GM12892 (cell line): ENCODE measurements at regions not wholly inside any gene's neighbourhood (a gene's known extent, or its start where the extent isn't known, plus 50 kb on each side); places are given as distances from the start of the nearest gene placed in this dataset.

Experiments used
- POLR2A ChIP-seq: IDR thresholded peaks from 2 replicates; pipeline ENCODE4 v1.6.1; 2011; ENCODE audit warnings: low read depth, low read length, control low read depth
- POLR2AphosphoS5 ChIP-seq: IDR thresholded peaks from 2 replicates; pipeline ENCODE4 v1.6.1; 2011; ENCODE audit warnings: low read depth, low read length, control low read depth

GRCh38 chr12:25692115-25693035 lies 139.3 kb upstream of the LMNTD1 start:
- TF ChIP-seq POLR2A (no peak), POLR2AphosphoS5 (no peak)
